Body of pancreas (tissue), 4 donors: ENCODE measurements at regions not wholly inside any gene's neighbourhood (a gene's known extent, or its start where the extent isn't known, plus 50 kb on each side); places are given as distances from the start of the nearest gene placed in this dataset.

Experiments used
- POLR2A ChIP-seq, 3 donors: fragments of 450-650 bp; IDR thresholded peaks; one replicate each; pipeline ENCODE4 v1.6.1; 2016; ENCODE audit warnings: antibody characterized with exemption in 3 of 3, mild to moderate bottlenecking in 2 of 3
- TF ChIP-seq, protein P1 (sequence below), 7 experiments: fragments of 450-650 bp in 4 of 7; fragments of 200-600 bp in 3 of 7; sonication (generic) in 3 of 7; IDR thresholded peaks; one replicate each; pipeline ENCODE4 v1.5.1; 2016 to 2019; ENCODE audit warnings: antibody characterized with exemption in 7 of 7

DNA sequence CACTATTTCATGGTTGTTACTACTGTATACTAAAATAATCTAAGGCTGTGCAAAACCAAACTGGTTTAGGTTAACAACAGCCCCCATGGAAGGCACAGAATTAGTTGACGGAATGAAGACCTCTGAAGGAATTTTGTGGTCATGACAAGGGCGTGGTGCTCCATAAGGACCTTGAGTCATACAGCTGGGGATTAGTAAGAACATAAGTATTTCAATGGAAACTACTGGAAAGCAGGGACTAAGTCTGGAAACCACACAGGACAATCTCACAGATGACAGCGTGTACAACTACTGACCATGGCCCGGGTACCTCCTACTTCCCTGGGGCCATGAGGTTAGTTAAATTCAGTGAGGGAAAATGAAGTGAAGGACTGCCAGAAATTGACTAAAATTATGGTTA, 98.5 kb upstream of the PLEKHA5 start:
- TF ChIP-seq, protein P1, sequence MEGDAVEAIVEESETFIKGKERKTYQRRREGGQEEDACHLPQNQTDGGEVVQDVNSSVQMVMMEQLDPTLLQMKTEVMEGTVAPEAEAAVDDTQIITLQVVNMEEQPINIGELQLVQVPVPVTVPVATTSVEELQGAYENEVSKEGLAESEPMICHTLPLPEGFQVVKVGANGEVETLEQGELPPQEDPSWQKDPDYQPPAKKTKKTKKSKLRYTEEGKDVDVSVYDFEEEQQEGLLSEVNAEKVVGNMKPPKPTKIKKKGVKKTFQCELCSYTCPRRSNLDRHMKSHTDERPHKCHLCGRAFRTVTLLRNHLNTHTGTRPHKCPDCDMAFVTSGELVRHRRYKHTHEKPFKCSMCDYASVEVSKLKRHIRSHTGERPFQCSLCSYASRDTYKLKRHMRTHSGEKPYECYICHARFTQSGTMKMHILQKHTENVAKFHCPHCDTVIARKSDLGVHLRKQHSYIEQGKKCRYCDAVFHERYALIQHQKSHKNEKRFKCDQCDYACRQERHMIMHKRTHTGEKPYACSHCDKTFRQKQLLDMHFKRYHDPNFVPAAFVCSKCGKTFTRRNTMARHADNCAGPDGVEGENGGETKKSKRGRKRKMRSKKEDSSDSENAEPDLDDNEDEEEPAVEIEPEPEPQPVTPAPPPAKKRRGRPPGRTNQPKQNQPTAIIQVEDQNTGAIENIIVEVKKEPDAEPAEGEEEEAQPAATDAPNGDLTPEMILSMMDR (IDR thresholded peaks at IDR 0.05) = no peak
- no peak for TF ChIP-seq POLR2A (IDR thresholded peaks at IDR 0.05)
